GM11168 (cell line): ENCODE measurements at regions not wholly inside any gene's neighbourhood (a gene's known extent, or its start where the extent isn't known, plus 50 kb on each side); places are given as distances from the start of the nearest gene placed in this dataset.
"Not testable (repeated sequence)": the region's sequence is repeated elsewhere in the genome, so short reads cannot be mapped to it uniquely, and the experiment has no call there.

Experiments used
- in situ Hi-C: fragments of 300-500 bp; cut with MboI; formaldehyde crosslinking; loops from one replicate; pipeline ENCODE4 v1.12.0; 2022; ENCODE audit warnings: low sequenced_read_pairs; ENCODE audit not compliant: unreplicated experiment

GRCh38 chr3:17823816-17824215 is 81.4 kb upstream of the TBC1D5 start:
- in situ Hi-C loops, result no loop called here

GRCh38 chr3:17823036-17823435 is 80.6 kb upstream of the TBC1D5 start:
- in situ Hi-C loops, result no loop called here

GRCh38 chr3:17820704-17821103 is 78.3 kb upstream of the TBC1D5 start:
- in situ Hi-C loops, result no loop called here

DNA sequence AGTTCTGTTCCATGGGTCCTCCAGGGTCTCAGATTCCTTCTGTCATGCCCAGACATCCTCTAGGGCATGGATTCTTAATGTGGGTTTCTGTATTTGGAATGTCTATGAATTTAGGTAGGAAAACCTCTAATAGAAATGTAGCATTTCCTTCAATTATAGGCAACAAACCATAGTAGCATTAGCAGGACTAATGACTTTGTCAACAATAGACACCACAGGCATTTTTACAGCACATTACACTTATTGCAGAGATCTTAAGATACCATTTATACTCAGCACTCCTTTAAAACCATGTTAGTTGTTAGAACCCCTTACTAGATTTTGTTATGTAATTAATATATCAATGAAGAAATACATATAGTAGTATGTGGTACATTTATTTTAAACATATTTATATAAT is 77.8 kb upstream of the TBC1D5 start:
- in situ Hi-C loops, result no loop called here

GRCh38 chr3:17817973-17818372 is 75.5 kb upstream of the TBC1D5 start:
- in situ Hi-C loops, result not testable (repeated sequence)

GRCh38 chr3:17817545-17817944 is 75.1 kb upstream of the TBC1D5 start:
- in situ Hi-C loops, result no loop called here

GRCh38 chr3:17816839-17817238 is 74.4 kb upstream of the TBC1D5 start:
- in situ Hi-C loops, result not testable (repeated sequence)

GRCh38 chr3:17812328-17812727 is 69.9 kb upstream of the TBC1D5 start:
- in situ Hi-C loops, result not testable (repeated sequence)

DNA sequence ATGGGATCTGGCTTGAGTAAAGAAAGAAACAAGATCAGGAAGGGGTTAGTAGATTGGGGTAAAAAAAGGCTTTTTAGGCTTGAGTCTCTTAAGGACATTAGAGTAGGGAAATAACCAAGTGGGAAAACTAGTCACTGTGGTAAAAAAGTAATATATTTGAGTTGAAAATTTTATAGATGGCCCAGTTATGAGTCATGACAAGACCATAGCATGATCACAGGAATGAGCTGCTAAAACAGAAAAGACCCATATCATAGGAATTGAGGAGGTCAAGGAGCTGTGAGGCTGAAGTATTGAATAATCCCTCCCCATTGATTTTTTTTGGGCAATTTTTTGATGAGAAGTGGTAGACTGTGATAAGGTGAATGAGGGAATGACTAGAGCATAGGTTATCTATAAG is 69.2 kb upstream of the TBC1D5 start:
- in situ Hi-C loops, result no loop called here

GRCh38 chr3:17810759-17811158 is 68.3 kb upstream of the TBC1D5 start:
- in situ Hi-C loops, result no loop called here

- in situ Hi-C loops, result no loop called here
Observed at GRCh38 chr3:17808994-17809393, 66.6 kb upstream of the TBC1D5 start.

DNA sequence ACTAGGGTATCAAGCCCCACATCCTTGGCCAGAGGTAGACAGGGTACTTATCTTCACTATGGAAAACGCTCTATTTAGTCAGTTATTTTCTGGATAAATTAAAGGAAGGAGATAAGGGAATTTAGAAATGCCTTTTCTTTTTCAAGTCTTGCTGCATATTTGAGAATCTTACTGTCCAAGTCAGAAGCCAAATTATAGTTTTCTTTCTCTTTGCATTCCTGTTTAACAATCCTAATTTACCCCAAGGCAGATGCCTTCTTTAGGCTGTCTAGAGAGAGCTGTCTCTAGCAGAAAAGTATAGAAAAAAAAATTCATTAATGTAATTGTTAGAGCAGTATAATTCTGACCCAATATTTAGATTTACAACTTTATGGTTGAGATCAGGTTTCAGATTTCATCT is 64.4 kb upstream of the TBC1D5 start:
- in situ Hi-C loops, result no loop called here

- in situ Hi-C loops, result no loop called here
Observed at GRCh38 chr3:17806201-17806600, 63.8 kb upstream of the TBC1D5 start.

DNA sequence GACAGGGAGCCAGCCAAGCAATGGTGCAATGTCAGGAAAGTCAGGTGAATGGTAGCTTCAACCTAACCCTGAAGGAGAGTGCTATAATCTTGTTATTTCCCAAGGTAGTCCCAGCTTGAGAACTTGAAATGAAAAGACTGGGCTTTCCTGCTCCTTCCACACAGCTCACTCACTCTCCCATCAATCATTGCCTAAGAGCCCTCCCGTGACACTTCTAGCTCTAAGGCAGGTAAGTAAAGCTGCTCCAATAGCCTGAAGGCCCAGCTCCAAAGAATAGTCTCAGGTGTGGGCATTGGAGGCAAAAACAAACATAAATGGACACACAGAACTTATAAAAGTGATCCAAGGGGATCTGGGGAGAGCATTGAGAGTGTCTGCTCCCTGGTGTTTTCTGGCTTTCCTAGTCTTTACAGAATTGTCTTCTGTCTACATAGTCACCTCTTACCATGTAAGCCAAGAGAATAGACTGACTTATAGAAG is 63.1 kb upstream of the TBC1D5 start:
- in situ Hi-C loops, result no loop called here

DNA sequence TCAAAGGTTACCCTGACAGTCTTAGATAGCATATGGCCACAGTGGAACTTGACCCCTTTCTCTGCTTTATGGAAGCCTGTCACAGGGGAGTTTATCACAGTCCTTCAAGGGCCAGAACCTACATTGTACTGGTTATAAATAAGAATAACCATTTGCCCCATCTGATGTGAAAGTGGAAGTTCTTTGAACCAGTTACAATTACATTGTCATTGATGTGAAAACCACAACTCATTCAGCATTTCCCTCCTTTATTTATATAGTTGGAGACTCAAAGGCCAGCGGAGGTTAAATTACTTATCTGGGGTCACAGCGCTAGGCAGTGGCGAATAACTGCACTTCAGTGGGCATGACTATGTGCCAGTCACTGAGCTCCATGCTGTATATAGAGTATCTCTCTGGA is 60.5 kb upstream of the TBC1D5 start:
- in situ Hi-C loops, result no loop called here

GRCh38 chr3:17801131-17801530 is 58.7 kb upstream of the TBC1D5 start:
- in situ Hi-C loops, result no loop called here

DNA sequence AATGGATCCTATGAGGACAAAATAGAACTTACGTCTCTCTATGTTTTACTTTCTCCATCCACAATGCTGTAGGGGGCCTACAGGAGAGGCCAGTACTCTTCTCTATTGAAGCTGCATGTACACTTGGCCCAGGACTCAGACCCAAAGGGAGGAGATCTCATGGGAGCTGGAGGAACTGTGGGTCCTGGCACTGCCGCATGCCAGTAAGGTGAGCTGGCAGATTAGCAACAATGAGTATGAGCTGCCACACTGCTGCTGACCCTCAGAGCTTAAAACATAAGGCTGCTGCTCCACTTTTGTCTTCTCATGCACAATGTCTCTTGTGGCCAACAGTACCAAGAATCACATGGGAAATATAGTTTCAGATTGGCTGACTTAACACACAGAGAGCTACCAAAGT is 57.8 kb upstream of the TBC1D5 start:
- in situ Hi-C loops, result no loop called here

- in situ Hi-C loops, result no loop called here
Observed at GRCh38 chr3:17799312-17799711, 56.9 kb upstream of the TBC1D5 start.

- in situ Hi-C loops, result no loop called here
Observed at GRCh38 chr3:17798000-17798399, 55.6 kb upstream of the TBC1D5 start.

DNA sequence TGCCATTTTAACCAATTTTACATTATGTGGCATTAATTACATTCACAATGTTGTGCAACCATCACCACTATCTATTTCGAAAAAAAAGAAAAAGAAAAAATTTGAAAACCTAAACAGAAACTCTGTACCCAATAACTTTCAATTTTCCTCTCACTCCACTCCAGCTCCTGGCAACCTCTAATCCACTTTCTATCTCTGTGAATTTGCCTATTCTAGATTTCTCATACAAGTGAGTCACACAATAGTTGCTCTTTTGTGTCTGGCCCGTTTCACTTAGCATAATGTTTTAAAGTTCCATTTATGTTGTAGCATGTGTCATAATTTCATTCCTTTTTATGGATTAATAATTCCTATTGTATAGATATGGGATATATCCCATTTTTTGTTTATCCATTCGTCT is 53.3 kb upstream of the TBC1D5 start:
- in situ Hi-C loops, result no loop called here

DNA sequence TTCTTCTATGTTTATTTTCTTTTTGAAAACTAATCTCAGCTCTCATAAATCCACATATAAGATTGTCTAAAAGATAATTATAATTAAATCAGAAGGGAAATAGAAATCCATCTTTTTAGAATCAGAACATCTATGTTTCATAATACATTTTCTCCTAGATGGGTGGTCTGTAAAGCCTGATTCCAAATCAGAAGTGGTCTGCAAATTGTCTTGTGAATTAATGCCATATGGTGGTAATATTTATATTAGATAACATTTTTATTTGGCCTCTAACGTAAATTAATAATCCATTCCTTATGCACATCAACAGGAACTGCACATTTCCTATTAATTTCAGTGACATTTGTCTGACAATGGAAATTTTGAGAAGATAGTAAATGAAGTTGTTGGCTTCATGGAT is 52.8 kb upstream of the TBC1D5 start:
- in situ Hi-C loops, result no loop called here

GRCh38 chr3:17793542-17794195 is 51.2 kb upstream of the TBC1D5 start:
- in situ Hi-C loops, result no loop called here
